Keratinocyte (primary cell): ENCODE measurements at regions not wholly inside any gene's neighbourhood (a gene's known extent, or its start where the extent isn't known, plus 50 kb on each side); places are given as distances from the start of the nearest gene placed in this dataset.

ENCODE experiments used
- CTCF ChIP-seq, 3 experiments: IDR thresholded peaks in 1 of 3; conservative IDR thresholded peaks in 1 of 3; optimal IDR thresholded peaks in 1 of 3; 2 replicates in 2 of 3; 3 replicates in 1 of 3; pipeline versions ENCODE3 to v1.5.1; 2011; ENCODE audit warnings: low read length in 3 of 3, mild to moderate bottlenecking in 3 of 3, moderate library complexity in 2 of 3, control low read depth in 1 of 3, inconsistent platforms in 1 of 3; ENCODE audit not compliant: insufficient read depth in 2 of 3; ENCODE audit errors: extremely low read depth in 1 of 3
- EZH2 ChIP-seq: IDR thresholded peaks from one replicate; pipeline ENCODE4 v1.6.1; 2012; ENCODE audit warnings: inconsistent platforms, mild to moderate bottlenecking, low read length, moderate library complexity

GRCh38 chr4:108280072-108280471 lies 111.3 kb upstream of the LEF1 start:
- TF ChIP-seq CTCF (optimal IDR thresholded peaks at IDR 0.05 in 1 of 3, IDR thresholded peaks at IDR 0.05 in 1 of 3, conservative IDR thresholded peaks at IDR 0.05 in 1 of 3; ENCODE audit: extremely low read depth in 1 of 3, insufficient read depth in 2 of 3, low read length in 3 of 3) = no peak
- TF ChIP-seq EZH2 = no peak
